Stimulated activated CD8-positive, alpha-beta memory T cell treated with anti-CD3 and anti-CD28 coated beads, Interleukin-7, amount 100 ng/mL, for 1 hour (primary cell): ENCODE measurements at regions not wholly inside any gene's neighbourhood (a gene's known extent, or its start where the extent isn't known, plus 50 kb on each side); places are given as distances from the start of the nearest gene placed in this dataset.

Experiments used
- DNase-seq, 2 donors: peaks; one replicate each; pipeline ENCODE4 v3.0.0-alpha.2; 2020; ENCODE audit warnings: low read depth in 2 of 2

- DNase-seq, result no peak
Measured at GRCh38 chr4:138665851-138666250, 349.7 kb upstream of the NOCT start.

DNA sequence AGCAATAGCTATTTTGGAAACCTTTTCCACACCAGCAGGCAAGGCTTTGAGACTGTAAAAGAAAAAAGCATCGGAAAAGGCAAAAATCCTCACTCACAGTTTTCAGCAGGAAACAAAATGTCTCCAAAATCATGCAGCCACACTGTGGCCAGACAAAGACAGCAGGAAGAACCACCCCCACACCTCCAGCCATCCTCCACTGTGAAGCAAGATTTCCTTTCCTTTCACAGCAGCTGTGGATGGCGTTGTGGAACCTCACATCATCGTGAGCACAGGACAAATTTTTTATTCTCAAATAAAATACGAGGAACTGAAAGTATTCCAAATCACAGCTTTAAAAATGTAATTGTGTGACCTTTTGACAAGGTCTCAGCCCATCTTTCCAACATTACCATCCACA, 351.7 kb upstream of the NOCT start:
- no peak for DNase-seq

- no peak for DNase-seq
Measured at GRCh38 chr4:138659812-138660316, 355.7 kb upstream of the NOCT start.

GRCh38 chr4:138659037-138659811, 356.4 kb upstream of the NOCT start:
- no peak for DNase-seq

DNA sequence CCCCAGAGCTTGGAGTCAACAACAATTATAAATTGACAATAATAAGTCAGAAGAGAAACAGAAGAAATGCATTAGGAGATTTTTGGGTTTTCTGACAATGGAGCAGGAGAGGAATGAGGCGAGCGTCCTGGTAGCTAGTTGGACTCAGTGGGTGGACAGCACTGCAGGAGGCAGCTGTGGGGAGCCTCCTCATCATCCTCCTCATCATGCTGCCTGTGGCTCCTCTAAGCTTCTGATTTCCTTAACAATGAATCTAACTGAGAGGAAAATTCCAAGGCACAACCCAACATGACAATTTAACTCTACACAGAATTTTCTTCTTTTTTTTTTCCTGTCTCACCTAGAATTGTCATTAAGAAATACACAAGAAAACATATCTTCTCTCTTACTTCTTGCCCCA, 357.1 kb upstream of the NOCT start:
- DNase-seq, result no peak

DNA sequence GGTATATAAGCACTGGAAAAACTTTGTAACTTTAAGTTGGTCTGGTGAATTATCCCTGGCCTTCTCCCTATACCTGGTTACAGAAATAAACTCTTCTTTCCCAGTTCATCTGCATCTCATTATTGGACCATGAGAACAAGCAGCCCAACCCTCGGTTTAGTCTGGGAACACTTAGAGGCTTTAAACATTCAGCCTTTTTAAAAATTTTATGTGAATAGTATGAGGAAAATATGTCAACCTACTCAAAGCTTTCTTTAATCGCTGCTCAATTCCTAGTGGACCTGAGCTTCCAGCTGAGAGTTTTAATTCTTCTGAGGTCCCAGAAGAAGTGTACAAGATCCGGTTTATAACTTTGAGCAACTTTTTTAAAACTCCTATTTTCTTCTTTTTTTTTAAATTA, 358.6 kb upstream of the NOCT start:
- DNase-seq, result no peak

- no peak for DNase-seq
Measured at GRCh38 chr4:138655985-138656384, 359.6 kb upstream of the NOCT start.

GRCh38 chr4:138655286-138655685, 360.3 kb upstream of the NOCT start:
- DNase-seq, result no peak

- DNase-seq, result no peak
Measured at GRCh38 chr4:138650929-138651448, 364.6 kb upstream of the NOCT start.

DNA sequence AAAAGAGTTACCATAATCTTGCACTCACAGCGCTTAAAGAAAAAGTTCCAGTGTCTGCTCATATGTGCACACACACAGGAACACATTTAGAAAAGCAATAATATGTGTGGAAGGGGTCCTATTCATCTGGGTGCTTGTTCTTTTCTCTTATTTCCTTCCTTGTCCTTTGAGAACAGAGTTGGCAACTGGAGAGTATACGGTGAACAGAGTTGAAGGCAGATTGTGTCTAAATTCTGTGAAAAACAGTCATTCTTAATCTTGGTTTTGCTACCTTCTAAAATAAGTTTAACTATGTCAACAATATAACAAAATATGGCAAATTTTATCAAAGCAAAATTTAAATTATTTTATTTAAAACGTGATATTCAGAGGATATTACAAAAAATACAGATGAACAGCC, 365.1 kb upstream of the NOCT start:
- DNase-seq, result no peak

GRCh38 chr4:138647433-138647832, 368.1 kb upstream of the NOCT start:
- no peak for DNase-seq

DNA sequence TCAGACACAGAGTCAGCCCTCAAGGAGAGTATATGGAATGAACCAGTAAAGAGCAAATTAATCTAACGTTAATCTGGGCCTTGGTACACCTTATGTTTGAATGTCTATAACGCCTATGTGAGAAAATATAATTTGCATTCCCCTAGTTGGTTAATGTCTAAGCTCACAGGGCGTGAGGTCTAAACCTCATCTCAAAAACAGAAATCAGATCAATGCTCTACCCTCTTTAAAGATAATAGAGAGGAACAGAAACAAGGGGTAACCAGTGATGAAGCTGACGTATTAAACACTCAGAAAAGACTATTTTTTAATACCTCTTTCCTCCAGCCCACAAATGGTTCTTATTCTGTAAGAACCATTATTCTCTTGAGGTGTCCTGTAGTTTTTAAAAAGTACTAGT, 369.2 kb upstream of the NOCT start:
- DNase-seq, result no peak

- DNase-seq, result no peak
Measured at GRCh38 chr4:138645289-138645688, 370.3 kb upstream of the NOCT start.

DNA sequence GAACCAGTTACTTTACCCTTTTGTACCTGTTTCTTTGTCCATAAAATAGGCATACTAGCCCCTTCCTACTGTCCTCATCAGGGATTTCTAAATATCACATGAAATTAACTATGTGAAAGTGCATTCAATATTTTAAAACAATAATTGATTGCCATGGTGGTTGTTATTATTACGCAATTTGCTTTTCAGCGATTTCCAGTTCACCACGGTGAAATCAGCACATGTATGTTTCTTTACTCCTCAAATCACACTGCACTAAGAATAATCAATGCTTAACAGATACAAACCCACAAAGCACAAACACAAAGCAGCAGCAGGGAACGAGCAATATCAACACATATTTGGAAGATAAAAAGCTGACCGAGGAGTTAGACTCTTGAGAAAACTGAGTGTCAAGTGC, 371.3 kb upstream of the NOCT start:
- no peak for DNase-seq

- DNase-seq, result no peak
Measured at GRCh38 chr4:138643827-138644226, 371.8 kb upstream of the NOCT start.

- no peak for DNase-seq
Measured at GRCh38 chr4:138639018-138639741, 376.4 kb upstream of the NOCT start.

GRCh38 chr4:138636781-138637180, 378.8 kb upstream of the NOCT start:
- DNase-seq, result no peak

GRCh38 chr4:138634915-138635314, 380.7 kb upstream of the NOCT start:
- no peak for DNase-seq

DNA sequence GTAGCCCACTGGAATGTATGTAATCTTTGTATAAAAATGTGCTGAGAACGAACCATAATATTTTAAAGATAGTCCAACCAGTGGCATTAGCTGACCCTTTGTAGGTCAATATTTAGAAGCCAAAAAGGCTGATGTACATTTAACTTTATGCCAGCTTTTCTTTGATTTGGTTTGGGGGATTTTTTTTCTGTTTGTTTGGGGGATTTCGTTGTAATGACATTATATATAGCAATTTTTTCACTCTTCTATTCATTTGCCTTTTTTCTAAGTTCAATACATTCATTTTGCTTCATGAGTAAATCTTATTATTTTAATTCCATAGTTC, 382.0 kb upstream of the NOCT start:
- no peak for DNase-seq

- DNase-seq, result no peak
Measured at GRCh38 chr4:138632856-138633579, 382.6 kb upstream of the NOCT start.

GRCh38 chr4:138630666-138631065, 384.9 kb upstream of the NOCT start:
- no peak for DNase-seq

- DNase-seq, result no peak
Measured at GRCh38 chr4:138629669-138630068, 385.9 kb upstream of the NOCT start.

GRCh38 chr4:138627096-138627495, 384.9 kb upstream of the SLC7A11 start:
- no peak for DNase-seq
